Caki2 (cell line): ENCODE measurements at regions not wholly inside any gene's neighbourhood (a gene's known extent, or its start where the extent isn't known, plus 50 kb on each side); places are given as distances from the start of the nearest gene placed in this dataset.

ENCODE experiments used
- DNase-seq: peaks from one replicate; pipeline ENCODE4 v3.0.0-alpha.2; 2015; ENCODE audit warnings: low read depth
- in situ Hi-C: cut with HindIII; loops from 2 replicates; pipeline ENCODE4 v1.10.0; 2016; ENCODE audit warnings: low sequenced_read_pairs, low pct_unique_long_range_greater_than_20kb, mixed read lengths

- DNase-seq: no peak
- in situ Hi-C loops: no loop called here
Observed at GRCh38 chr3:150075417-150075865, 104.7 kb upstream of the PFN2 start.

GRCh38 chr3:150074697-150075416 lies 104.2 kb upstream of the PFN2 start:
- DNase-seq: no peak
- in situ Hi-C loops: no loop called here

- DNase-seq: no peak
- in situ Hi-C loops: no loop called here
Observed at GRCh38 chr3:150074277-150074676, 103.6 kb upstream of the PFN2 start.

GRCh38 chr3:150073513-150073912 lies 102.8 kb upstream of the PFN2 start:
- no peak for DNase-seq
- in situ Hi-C loops: no loop called here

DNA sequence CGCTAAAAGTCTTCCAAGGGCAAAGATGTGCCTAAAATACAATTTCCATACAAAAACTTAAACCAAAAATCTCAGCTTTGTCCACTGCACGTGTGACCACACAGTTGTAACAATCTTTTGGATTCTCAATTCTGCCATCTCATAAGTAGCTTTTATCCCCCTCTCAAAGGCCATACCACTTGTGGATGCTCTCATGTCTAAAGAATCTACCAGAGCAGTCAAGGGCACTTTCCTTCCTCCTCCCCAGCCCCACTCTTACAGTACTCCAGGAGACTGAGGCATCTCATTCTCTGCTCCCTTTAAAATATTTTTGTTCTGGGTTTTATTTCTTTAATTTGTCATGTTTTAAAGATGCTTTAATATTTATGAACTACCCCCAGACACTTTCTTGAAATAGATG lies 102.3 kb upstream of the PFN2 start:
- no peak for DNase-seq
- in situ Hi-C loops: no loop called here

DNA sequence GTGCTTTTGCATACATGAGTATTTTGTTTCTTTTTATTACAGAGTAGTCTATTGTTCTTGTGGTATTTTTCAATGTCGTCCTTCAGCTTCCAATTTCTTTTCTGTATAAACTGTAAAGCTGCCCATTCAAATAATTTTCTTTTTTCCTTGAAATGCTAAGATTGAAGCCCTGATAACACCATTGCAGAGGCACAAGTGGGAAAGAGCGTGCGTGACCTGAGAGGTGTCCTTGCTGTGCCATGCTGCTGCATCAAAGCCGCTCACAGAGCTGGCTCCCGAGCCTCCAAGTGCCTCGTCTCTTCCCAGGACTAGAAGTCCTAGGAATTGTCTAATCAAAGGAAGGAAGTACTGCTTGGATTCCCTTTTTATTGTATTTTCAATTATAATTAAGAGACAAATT lies 101.9 kb upstream of the PFN2 start:
- in situ Hi-C loops: no loop called here
- DNase-seq: no peak

GRCh38 chr3:150070271-150070670 lies 99.6 kb upstream of the PFN2 start:
- in situ Hi-C loops: no loop called here
- DNase-seq: no peak

- no peak for DNase-seq
- in situ Hi-C loops: no loop called here
Observed at GRCh38 chr3:150069633-150070032, 98.9 kb upstream of the PFN2 start.

- DNase-seq: no peak
- in situ Hi-C loops: no loop called here
Observed at GRCh38 chr3:150069154-150069527, 98.4 kb upstream of the PFN2 start.

GRCh38 chr3:150068440-150069153 lies 97.9 kb upstream of the PFN2 start:
- in situ Hi-C loops: no loop called here
- no peak for DNase-seq

DNA sequence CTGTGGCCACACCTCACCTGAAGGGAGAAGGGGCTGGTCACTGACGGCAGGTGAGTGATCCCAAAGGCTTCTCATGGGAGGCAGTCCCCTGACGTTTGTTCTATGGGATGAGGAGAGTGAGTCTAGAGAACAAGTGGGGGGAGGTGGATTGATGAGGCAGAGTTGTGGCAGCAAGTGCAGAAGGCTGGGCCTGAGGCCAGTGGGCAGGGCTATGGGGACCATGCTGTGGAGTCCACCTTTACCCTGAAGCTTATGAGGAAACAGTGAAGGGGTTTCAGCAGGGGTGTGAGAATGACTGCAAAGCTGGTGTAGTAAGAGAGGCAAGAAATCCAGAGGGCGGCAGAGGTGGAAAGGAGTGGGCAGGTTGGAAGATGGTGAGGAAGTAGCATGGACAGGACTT lies 96.9 kb upstream of the PFN2 start:
- in situ Hi-C loops: no loop called here
- DNase-seq: no peak

GRCh38 chr3:150064971-150065370 lies 94.3 kb upstream of the PFN2 start:
- in situ Hi-C loops: no loop called here
- DNase-seq: no peak

DNA sequence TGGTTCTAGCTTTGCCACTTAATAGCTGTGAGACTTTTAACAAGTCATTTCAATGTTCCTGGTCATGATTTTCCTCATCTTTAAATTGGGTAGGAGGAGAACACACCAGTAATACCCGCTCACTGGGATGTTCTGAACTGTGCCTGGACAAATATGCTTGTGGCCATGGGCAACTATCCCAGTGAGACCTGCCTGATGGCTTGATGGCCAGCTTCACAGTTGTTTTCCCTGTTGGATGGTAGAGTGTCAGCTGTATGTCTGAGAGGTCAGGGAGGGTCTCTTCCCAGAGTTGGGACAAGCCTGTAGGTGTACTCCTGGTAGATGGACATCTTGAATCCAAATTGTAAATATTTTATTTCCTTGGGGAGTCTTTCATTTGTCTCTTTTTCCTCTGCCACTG lies 92.5 kb upstream of the PFN2 start:
- DNase-seq: no peak
- in situ Hi-C loops: no loop called here

GRCh38 chr3:150062492-150062891 lies 91.8 kb upstream of the PFN2 start:
- no peak for DNase-seq
- in situ Hi-C loops: no loop called here

GRCh38 chr3:150061288-150062024 lies 90.8 kb upstream of the PFN2 start:
- in situ Hi-C loops: no loop called here
- no peak for DNase-seq

DNA sequence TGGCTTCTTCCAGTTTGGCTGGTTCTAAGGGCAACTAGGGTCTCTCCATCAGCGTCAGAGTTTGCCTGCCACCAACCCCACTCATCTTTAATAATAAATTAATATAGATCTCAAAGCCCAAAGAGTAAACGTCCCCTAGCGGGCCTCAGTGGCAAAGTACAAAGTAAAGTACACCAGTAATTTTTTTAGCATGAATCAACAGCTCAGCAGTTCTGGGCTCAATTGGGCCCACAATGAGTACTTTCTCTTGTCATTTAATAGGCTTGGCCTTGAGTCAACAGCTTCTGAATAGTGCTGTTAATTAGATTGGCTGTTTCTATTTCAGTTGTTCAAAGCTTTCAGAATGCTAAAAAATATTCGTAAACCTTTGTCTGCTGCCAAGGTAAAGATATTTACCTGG lies 89.0 kb upstream of the PFN2 start:
- in situ Hi-C loops: no loop called here
- DNase-seq: no peak

DNA sequence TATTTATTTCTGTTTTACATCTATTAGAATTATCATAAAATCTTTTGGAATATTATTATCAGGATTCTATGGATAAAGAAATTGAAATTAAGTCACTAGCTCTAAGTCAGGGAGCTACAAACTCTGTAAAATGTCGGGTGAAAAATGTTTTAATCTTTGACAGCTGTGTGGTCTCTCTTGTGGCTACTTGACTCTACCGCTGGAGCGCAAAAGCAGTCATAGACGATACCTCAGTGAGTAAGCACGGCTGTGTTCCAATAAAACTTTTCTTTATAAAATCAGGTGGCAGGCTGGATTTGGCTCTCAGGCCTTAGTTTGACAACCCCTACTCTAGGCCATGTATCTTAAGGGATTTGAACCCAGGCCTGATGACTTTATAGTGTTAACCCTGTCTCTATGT lies 88.5 kb upstream of the PFN2 start:
- in situ Hi-C loops: no loop called here
- DNase-seq: no peak

- in situ Hi-C loops: no loop called here
- no peak for DNase-seq
Observed at GRCh38 chr3:150057227-150057626, 86.5 kb upstream of the PFN2 start.

DNA sequence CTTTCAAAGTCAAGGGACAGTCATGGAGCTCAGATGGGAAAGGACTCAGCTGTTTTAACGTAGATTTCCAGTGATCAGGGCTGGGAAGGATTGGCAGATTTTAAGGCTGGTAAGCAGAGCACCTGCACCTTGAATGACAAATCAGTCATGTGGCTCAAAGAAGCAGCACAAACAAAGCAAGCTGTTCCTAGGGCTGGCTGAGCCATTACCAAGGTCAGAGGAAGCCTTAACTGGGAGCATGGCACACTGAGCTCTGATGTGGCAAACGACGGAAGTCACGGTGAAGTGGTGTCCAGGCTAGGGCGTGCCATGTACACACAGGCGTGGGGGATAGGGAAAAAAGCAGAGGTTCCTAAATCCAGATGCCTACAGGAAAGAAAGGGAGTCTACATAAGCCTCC lies 84.6 kb upstream of the PFN2 start:
- no peak for DNase-seq
- in situ Hi-C loops: no loop called here
